ENCODE measurements at regions not wholly inside any gene's neighbourhood (a gene's known extent, or its start where the extent isn't known, plus 50 kb on each side); places are given as distances from the start of the nearest gene placed in this dataset.

GRCh38 chr1:118558933-118559332, 373.9 kb upstream of the SPAG17 start:
- TF ChIP-seq CTCF (IDR thresholded peaks at IDR 0.05) (no peak), POLR2A (IDR thresholded peaks at IDR 0.05) (no peak)
